H1 (cell line): ENCODE measurements at regions not wholly inside any gene's neighbourhood (a gene's known extent, or its start where the extent isn't known, plus 50 kb on each side); places are given as distances from the start of the nearest gene placed in this dataset.

Experiments used
- CTCF ChIA-PET: fragments of 300-600 bp; sonication (Branson Sonifier 250); formaldehyde crosslinking; loops from one replicate; lab custom pipeline; 2021; ENCODE audit not compliant: partially characterized antibody; lab: Charles Lee
- POLR2A ChIA-PET: fragments of 300-600 bp; sonication (Branson Sonifier 250); formaldehyde crosslinking; loops from one replicate; lab custom pipeline; 2021; ENCODE audit warnings: inconsistent platforms; ENCODE audit not compliant: partially characterized antibody; lab: Charles Lee
- DNase-seq, 2 experiments: peaks; one replicate each; pipeline versions ENCODE4 v3.0.0 to v3.0.0-alpha.2; 2010 to 2022; ENCODE audit warnings: low spot score in 2 of 2, low read depth in 1 of 2, mixed read lengths in 1 of 2
- FAIRE-seq: peaks from 2 replicates; lab custom pipeline; 2011; peaks lifted over from hg19 to GRCh38; lab: Jason Lieb, UNC
- H2AFZ ChIP-seq: 2 replicates; pipeline ENCODE4 v1.8.1; 2012; ENCODE audit warnings: low read length, inconsistent platforms
- H2AK5ac ChIP-seq: 2 replicates; pipeline ENCODE4 v1.6.1; 2013; ENCODE audit warnings: low read depth, low read length
- H2BK120ac ChIP-seq: replicated peaks from 2 replicates; pipeline ENCODE3; 2013; ENCODE audit warnings: low read depth, low read length, inconsistent platforms
- H2BK12ac ChIP-seq: 2 replicates; pipeline ENCODE4 v1.6.1; 2013; ENCODE audit warnings: low read depth, low read length
- H2BK15ac ChIP-seq: 2 replicates; pipeline ENCODE4 v1.6.1; 2013; ENCODE audit warnings: low read length
- H2BK20ac ChIP-seq: 2 replicates; pipeline ENCODE4 v1.6.1; 2013; ENCODE audit warnings: low read length
- H2BK5ac ChIP-seq: 2 replicates; pipeline ENCODE4 v1.6.1; 2013; ENCODE audit warnings: low read depth, low read length
- H3K14ac ChIP-seq: 2 replicates; pipeline ENCODE4 v1.6.1; 2013; ENCODE audit warnings: inconsistent platforms; ENCODE audit not compliant: insufficient read length
- H3K18ac ChIP-seq: 2 replicates; pipeline ENCODE4 v1.6.1; 2013; ENCODE audit warnings: low read length; ENCODE audit errors: extremely low read depth
- H3K23ac ChIP-seq: 2 replicates; pipeline ENCODE4 v1.6.1; 2013; ENCODE audit warnings: inconsistent platforms; ENCODE audit not compliant: insufficient read length
- H3K23me2 ChIP-seq: 2 replicates; pipeline ENCODE4 v1.6.1; 2013; ENCODE audit warnings: low read depth, low read length
- H3K27ac ChIP-seq: 2 replicates; pipeline ENCODE4 v1.6.1; 2011; ENCODE audit warnings: low read depth, low read length, inconsistent platforms
- H3K27me3 ChIP-seq, 4 experiments: replicated peaks in 1 of 4; 1 replicate in 1 of 4; 2 replicates in 3 of 4; pipeline versions ENCODE4 v1.6.1 to v1.8.1; 2011 to 2013; ENCODE audit warnings: low read length in 3 of 4, mild to moderate bottlenecking in 3 of 4, inconsistent platforms in 2 of 4, mixed read lengths in 2 of 4, moderate library complexity in 1 of 4; ENCODE audit not compliant: control insufficient read depth in 3 of 4, insufficient read depth in 3 of 4; ENCODE audit errors: extremely low read depth in 1 of 4
- H3K36me3 ChIP-seq, 4 experiments: 2 replicates each; pipeline versions ENCODE4 v1.6.1 to v1.8.1; 2011 to 2013; ENCODE audit warnings: mild to moderate bottlenecking in 4 of 4, low read length in 3 of 4, moderate library complexity in 2 of 4, control low read depth in 1 of 4, inconsistent platforms in 1 of 4; ENCODE audit not compliant: insufficient read depth in 4 of 4, control insufficient read depth in 2 of 4
- H3K4ac ChIP-seq: replicated peaks from 2 replicates; pipeline ENCODE3; 2013; ENCODE audit warnings: low read length, low read depth, mixed read lengths, inconsistent platforms; ENCODE audit not compliant: insufficient read length
- H3K4me1 ChIP-seq, 4 experiments: replicated peaks in 1 of 4; 1 replicate in 1 of 4; 2 replicates in 3 of 4; pipeline versions ENCODE4 v1.6.1 to v1.8.1; 2011 to 2013; ENCODE audit warnings: low read length in 3 of 4, inconsistent platforms in 2 of 4, mixed read lengths in 1 of 4; ENCODE audit not compliant: insufficient read depth in 4 of 4, control insufficient read depth in 3 of 4
- H3K4me2 ChIP-seq, 2 experiments: 2 replicates each; pipeline versions ENCODE4 v1.6.1 to v1.8.1; 2011 to 2013; ENCODE audit warnings: low read depth in 2 of 2, low read length in 2 of 2, control low read depth in 1 of 2, inconsistent platforms in 1 of 2, mild to moderate bottlenecking in 1 of 2; ENCODE audit not compliant: insufficient read depth in 1 of 2
- H3K4me3 ChIP-seq, 4 experiments: fragments of 200-600, 300-600 bp in 1 of 4; sonication (generic), shearing (Covaris generic), sonication (Bioruptor Twin) in 1 of 4; 2 replicates each; pipeline versions ENCODE4 v1.5.1 to v1.8.1; 2011 to 2016; ENCODE audit warnings: low read length in 4 of 4, low read depth in 3 of 4, control low read depth in 2 of 4, inconsistent platforms in 2 of 4, mild to moderate bottlenecking in 2 of 4, mixed read lengths in 1 of 4, moderate library complexity in 1 of 4; ENCODE audit not compliant: insufficient read depth in 2 of 4; ENCODE audit errors: extremely low read depth in 1 of 4
- H3K56ac ChIP-seq: replicated peaks from 2 replicates; pipeline ENCODE3; 2013; ENCODE audit warnings: low read depth, mild to moderate bottlenecking, mixed read lengths, low read length, inconsistent platforms; ENCODE audit not compliant: insufficient read length
- H3K79me1 ChIP-seq: 2 replicates; pipeline ENCODE4 v1.6.1; 2013; ENCODE audit warnings: low read depth, low read length, control low read depth
- H3K79me2 ChIP-seq, 2 experiments: 2 replicates each; pipeline versions ENCODE4 v1.6.1 to v1.8.1; 2012 to 2013; ENCODE audit warnings: low read length in 2 of 2, mild to moderate bottlenecking in 2 of 2, inconsistent platforms in 1 of 2; ENCODE audit not compliant: insufficient read depth in 2 of 2, control insufficient read depth in 1 of 2
- H3K9ac ChIP-seq, 4 experiments: replicated peaks in 1 of 4; 1 replicate in 1 of 4; 2 replicates in 3 of 4; pipeline versions ENCODE4 v1.6.1 to v1.8.1; 2011 to 2013; ENCODE audit warnings: low read depth in 3 of 4, low read length in 3 of 4, control low read depth in 2 of 4, mild to moderate bottlenecking in 2 of 4, moderate library complexity in 2 of 4, inconsistent platforms in 1 of 4; ENCODE audit errors: extremely low read depth in 1 of 4
- H3K9me3 ChIP-seq, 2 experiments: 2 replicates each; pipeline versions ENCODE4 v1.6.1 to v1.8.1; 2012 to 2013; ENCODE audit warnings: mild to moderate bottlenecking in 2 of 2, moderate library complexity in 2 of 2, control low read depth in 1 of 2, inconsistent platforms in 1 of 2, low read depth in 1 of 2, low read length in 1 of 2, mixed read lengths in 1 of 2; ENCODE audit not compliant: insufficient read depth in 2 of 2
- H4K20me1 ChIP-seq, 2 experiments: replicated peaks in 1 of 2; 2 replicates each; pipeline versions ENCODE3 to v1.8.1; 2011 to 2013; ENCODE audit warnings: inconsistent platforms in 2 of 2, low read length in 2 of 2, mild to moderate bottlenecking in 1 of 2; ENCODE audit not compliant: insufficient read depth in 2 of 2, control insufficient read depth in 1 of 2
- H4K5ac ChIP-seq: 2 replicates; pipeline ENCODE4 v1.6.1; 2013; ENCODE audit warnings: low read length, low read depth, mixed read lengths, inconsistent platforms; ENCODE audit not compliant: insufficient read length
- H4K8ac ChIP-seq: 2 replicates; pipeline ENCODE4 v1.8.0; 2013; ENCODE audit warnings: mild to moderate bottlenecking, moderate library complexity, low read length, inconsistent platforms; ENCODE audit not compliant: insufficient read depth; ENCODE audit errors: extremely low read depth
- H4K91ac ChIP-seq: replicated peaks from 2 replicates; pipeline ENCODE3; 2013; ENCODE audit warnings: low read length, mixed read lengths, inconsistent platforms; ENCODE audit not compliant: insufficient read length
- CTBP2 ChIP-seq: IDR thresholded peaks from 2 replicates; pipeline ENCODE4 v1.7.0; 2011; ENCODE audit warnings: borderline replicate concordance, mild to moderate bottlenecking, moderate library complexity, mixed read lengths, low read length; ENCODE audit not compliant: insufficient read depth, insufficient read length
- GTF2F1 ChIP-seq: IDR thresholded peaks from 2 replicates; pipeline ENCODE4 v1.6.1; 2012; ENCODE audit warnings: low read depth, low read length, improper control_type of control experiment, borderline replicate concordance
- HDAC6 ChIP-seq: IDR thresholded peaks from one replicate; pipeline ENCODE4 v1.7.1; 2012; ENCODE audit warnings: low read depth, mild to moderate bottlenecking, inconsistent platforms, low read length, moderate library complexity
- KDM1A ChIP-seq: fragments of 200-600, 300-600 bp; sonication (generic); IDR thresholded peaks from 2 replicates; pipeline ENCODE4 v1.7.1; 2016; ENCODE audit warnings: mild to moderate bottlenecking, low read length, borderline replicate concordance
- TEAD4 ChIP-seq: IDR thresholded peaks from 2 replicates; pipeline ENCODE4 v1.6.1; 2012; ENCODE audit warnings: low read depth, low read length, inconsistent platforms, mixed read lengths
- WGBS, 2 experiments: shearing (Covaris generic) in 1 of 2; methylation state at CpG; one replicate each; pipeline versions ENCODE4 v1.1.6 to v1.1.7; 2013 to 2015; ENCODE audit warnings: low lambda C conversion rate in 2 of 2, mixed read lengths in 2 of 2, inconsistent platforms in 1 of 2, low coverage in 1 of 2, missing lambda C conversion rate in 1 of 2; ENCODE audit not compliant: insufficient replicate concordance in 2 of 2, insufficient coverage in 1 of 2, insufficient read length in 1 of 2; ENCODE audit errors: extremely low coverage in 1 of 2, missing lambda C conversion rate in 1 of 2; 5-methylcytosine and 5-hydroxymethylcytosine counted together

DNA sequence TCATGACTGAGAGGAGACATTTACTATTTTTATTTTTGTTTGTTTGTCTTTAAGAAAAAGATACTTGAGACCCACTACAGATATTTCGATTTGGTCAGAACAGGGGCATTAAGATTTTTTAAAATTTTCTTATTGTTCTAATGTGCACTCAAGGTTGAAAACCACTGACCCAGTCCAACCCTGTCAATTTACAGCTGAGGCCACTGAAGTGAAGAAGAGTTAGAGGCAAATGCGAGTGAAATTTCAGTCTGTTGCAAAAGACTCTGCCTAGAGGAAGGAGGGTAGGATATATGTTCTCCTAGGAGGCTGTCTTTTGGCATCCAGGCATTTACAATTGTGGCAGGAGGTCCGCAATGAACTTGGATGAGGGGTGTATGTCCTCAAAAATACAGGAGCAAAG is 396.3 kb downstream of the RPS24 start:
- Histone ChIP-seq H3K79me1 (no peaks in the 10 kb centered on the region), H3K14ac (no peak overlapping the region), H2AK5ac (no peak overlapping the region), H2BK12ac (no peak overlapping the region), H3K23me2 (no peaks in the 10 kb centered on the region), H3K27ac (no peak overlapping the region), H3K4me3 (no peak overlapping the region), H3K4me2 (no peak overlapping the region), H2BK5ac (no peak overlapping the region), H2BK15ac (no peak overlapping the region), H3K9ac (no peak overlapping the region), H2AFZ (no peak overlapping the region), H3K79me2 (no peaks in the 10 kb centered on the region), H4K91ac (no peak overlapping the region), H2BK20ac (no peak overlapping the region), H3K9me3 (0 out of 4 replicates have a peak, but pooled peaks cover 0 to 4% of the 10 kb centered on the region in 2 experiments), H3K36me3 (no peaks in the 10 kb centered on the region), H3K4me1 (no peaks in the 10 kb centered on the region; a peak in 1 of 7 replicates), H3K27me3 (no peaks in the 10 kb centered on the region), H3K18ac (no peak overlapping the region), H3K56ac (no peak overlapping the region), H4K5ac (no peak overlapping the region), H2BK120ac (no peak overlapping the region), H3K4ac (no peak overlapping the region), H4K20me1 (no peaks in the 10 kb centered on the region), H4K8ac (no peak overlapping the region), H3K23ac (no peak overlapping the region)
- no peak for FAIRE-seq
- TF ChIP-seq TEAD4 (no peak), GTF2F1 (no peak), HDAC6 (no peak), KDM1A (no peak), CTBP2 (no peak)
- WGBS, 2 experiments = 87% methylated on average over 3 of the region's 3 CpGs; no CpG with 5 or more reads in 1 of the 2 experiments
- CTCF ChIA-PET = interaction anchor here (0.6 to 1.2 kb wide), 4 partner anchors 18 to 589 kb away, joined by 3 read pairs; no protein-coding TSS in a partner anchor
- POLR2A ChIA-PET = no interaction called here
- no peak for DNase-seq
